ENCODE measurements at regions not wholly inside any gene's neighbourhood (a gene's known extent, or its start where the extent isn't known, plus 50 kb on each side); places are given as distances from the start of the nearest gene placed in this dataset.

- no peak for TF ChIP-seq CTCF (IDR thresholded peaks at IDR 0.05; ENCODE audit: low read depth, low read length)
Measured at GRCh38 chr16:6160303-6160702, 1062.7 kb upstream of the EEF2KMT start.

GRCh38 chr16:6157806-6158205 is 1060.2 kb upstream of the EEF2KMT start:
- H3K4me3 ChIP-seq (ENCODE audit: low read depth, low read length) = no peak overlapping the region
- no peak for TF ChIP-seq CTCF (IDR thresholded peaks at IDR 0.05; ENCODE audit: low read depth, low read length)

More at GRCh38 chr16:6160303-6160702, 1062.7 kb upstream of the EEF2KMT start:
- H3K4me3 ChIP-seq (ENCODE audit: low read depth, low read length) = no peak overlapping the region

GRCh38 chr16:6155271-6155670 is 1057.7 kb upstream of the EEF2KMT start:
- H3K4me3 ChIP-seq (ENCODE audit: low read depth, low read length) = no peak overlapping the region
- TF ChIP-seq CTCF (IDR thresholded peaks at IDR 0.05; ENCODE audit: low read depth, low read length) = no peak

- H3K4me3 ChIP-seq (ENCODE audit: low read depth, low read length) = no peak overlapping the region
- TF ChIP-seq CTCF (IDR thresholded peaks at IDR 0.05; ENCODE audit: low read depth, low read length) = no peak
Measured at GRCh38 chr16:6153901-6154300, 1056.3 kb upstream of the EEF2KMT start.

- TF ChIP-seq CTCF (IDR thresholded peaks at IDR 0.05; ENCODE audit: low read depth, low read length) = no peak
Measured at GRCh38 chr16:6149031-6149430, 1051.4 kb upstream of the EEF2KMT start.

GRCh38 chr16:6148361-6148760 is 1050.8 kb upstream of the EEF2KMT start:
- no peak for TF ChIP-seq CTCF (IDR thresholded peaks at IDR 0.05; ENCODE audit: low read depth, low read length)
- no peak overlapping the region for H3K4me3 ChIP-seq (ENCODE audit: low read depth, low read length)

More at GRCh38 chr16:6149031-6149430, 1051.4 kb upstream of the EEF2KMT start:
- H3K4me3 ChIP-seq (ENCODE audit: low read depth, low read length) = no peak overlapping the region

GRCh38 chr16:6146874-6147425 is 1049.4 kb upstream of the EEF2KMT start:
- no peak overlapping the region for H3K4me3 ChIP-seq (ENCODE audit: low read depth, low read length)

More at GRCh38 chr16:6146874-6147425, 1049.4 kb upstream of the EEF2KMT start:
- TF ChIP-seq CTCF (IDR thresholded peaks at IDR 0.05; ENCODE audit: low read depth, low read length) = no peak

Measured in WI38 (cell line).